ENCODE measurements at regions not wholly inside any gene's neighbourhood (a gene's known extent, or its start where the extent isn't known, plus 50 kb on each side); places are given as distances from the start of the nearest gene placed in this dataset.

DNA sequence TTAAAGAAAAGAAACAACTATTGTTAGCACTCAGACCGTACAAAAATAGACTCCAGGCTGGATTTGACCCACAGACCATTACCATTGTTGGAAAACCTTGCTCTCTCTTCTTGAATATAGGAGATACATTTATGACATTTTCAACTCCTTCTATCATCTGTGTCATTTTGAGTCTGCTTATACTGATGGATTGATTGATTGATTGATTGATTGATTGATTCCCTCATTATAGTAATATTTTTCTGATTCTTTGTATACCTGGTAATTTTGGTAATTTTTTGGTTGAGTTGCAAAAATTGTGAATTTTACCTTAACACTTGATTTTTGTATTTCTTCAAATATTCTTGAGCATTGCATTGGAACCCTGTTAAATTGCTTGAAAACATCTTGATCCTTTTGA is 114.2 kb upstream of the KLHL29 start:
- no peak for TF ChIP-seq FOSL1 (IDR thresholded peaks at IDR 0.05; ENCODE audit: low read depth)
- no peak for TF ChIP-seq YY1 (IDR thresholded peaks at IDR 0.05; ENCODE audit: extremely low read depth, insufficient replicate concordance, low read depth, low read length)
- TF ChIP-seq TCF7L2 (IDR thresholded peaks at IDR 0.05; ENCODE audit: borderline replicate concordance, extremely low read depth, insufficient read depth, insufficient read length): no peak
- TF ChIP-seq CEBPB (IDR thresholded peaks at IDR 0.05; ENCODE audit: low read depth): no peak
- no peak for TF ChIP-seq EZH2 (IDR thresholded peaks at IDR 0.05)
- no peak for TF ChIP-seq EGR1 (IDR thresholded peaks at IDR 0.05; ENCODE audit: low read depth)
- no peak for TF ChIP-seq ELF1 (IDR thresholded peaks at IDR 0.05; ENCODE audit: borderline replicate concordance, low read depth)
- TF ChIP-seq RAD21 (IDR thresholded peaks at IDR 0.05; ENCODE audit: low read depth): no peak
- TF ChIP-seq JUND (IDR thresholded peaks at IDR 0.05): no peak
- no peak for TF ChIP-seq ZFX (IDR thresholded peaks at IDR 0.05)
- no peak for TF ChIP-seq SRF (IDR thresholded peaks at IDR 0.05; ENCODE audit: low read depth)
- no peak for TF ChIP-seq POLR2AphosphoS5 (IDR thresholded peaks at IDR 0.05; ENCODE audit: low read depth, low read length)
- TF ChIP-seq ATF3 (IDR thresholded peaks at IDR 0.05): no peak
- TF ChIP-seq EZH2phosphoT487 (IDR thresholded peaks at IDR 0.05; ENCODE audit: borderline replicate concordance): no peak
- no peak for TF ChIP-seq SP1 (IDR thresholded peaks at IDR 0.05; ENCODE audit: low read depth)
- no peak for TF ChIP-seq REST (IDR thresholded peaks at IDR 0.05; ENCODE audit: low read depth)
- no peak for TF ChIP-seq MAX (IDR thresholded peaks at IDR 0.05)
- TF ChIP-seq, protein P1, sequence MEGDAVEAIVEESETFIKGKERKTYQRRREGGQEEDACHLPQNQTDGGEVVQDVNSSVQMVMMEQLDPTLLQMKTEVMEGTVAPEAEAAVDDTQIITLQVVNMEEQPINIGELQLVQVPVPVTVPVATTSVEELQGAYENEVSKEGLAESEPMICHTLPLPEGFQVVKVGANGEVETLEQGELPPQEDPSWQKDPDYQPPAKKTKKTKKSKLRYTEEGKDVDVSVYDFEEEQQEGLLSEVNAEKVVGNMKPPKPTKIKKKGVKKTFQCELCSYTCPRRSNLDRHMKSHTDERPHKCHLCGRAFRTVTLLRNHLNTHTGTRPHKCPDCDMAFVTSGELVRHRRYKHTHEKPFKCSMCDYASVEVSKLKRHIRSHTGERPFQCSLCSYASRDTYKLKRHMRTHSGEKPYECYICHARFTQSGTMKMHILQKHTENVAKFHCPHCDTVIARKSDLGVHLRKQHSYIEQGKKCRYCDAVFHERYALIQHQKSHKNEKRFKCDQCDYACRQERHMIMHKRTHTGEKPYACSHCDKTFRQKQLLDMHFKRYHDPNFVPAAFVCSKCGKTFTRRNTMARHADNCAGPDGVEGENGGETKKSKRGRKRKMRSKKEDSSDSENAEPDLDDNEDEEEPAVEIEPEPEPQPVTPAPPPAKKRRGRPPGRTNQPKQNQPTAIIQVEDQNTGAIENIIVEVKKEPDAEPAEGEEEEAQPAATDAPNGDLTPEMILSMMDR (IDR thresholded peaks at IDR 0.05 in 2 of 3, conservative IDR thresholded peaks at IDR 0.05 in 1 of 3; ENCODE audit: borderline replicate concordance in 1 of 3, insufficient read depth in 1 of 3, low read depth in 2 of 3, low read length in 2 of 3): no peak
- no peak for TF ChIP-seq CBX3 (IDR thresholded peaks at IDR 0.05; ENCODE audit: low read depth)
- no peak for DNase-seq (ENCODE audit: low read depth, low spot score)
- POLR2A ChIA-PET: no interaction called here

More for the DNA sequence above, 114.2 kb upstream of the KLHL29 start:
- H3K9ac ChIP-seq (ENCODE audit: low read length): no peak overlapping the region
- peaks cover 17% of the 10 kb centered on the region for H3K27me3 ChIP-seq (ENCODE audit: insufficient read depth, low read length)
- no peak overlapping the region for H2AFZ ChIP-seq (ENCODE audit: low read depth, low read length, poor library complexity, severe bottlenecking)
- CTCF ChIA-PET: no interaction called here
- H3K4me3 ChIP-seq (replicated peaks in 1 of 2; ENCODE audit: low read depth in 1 of 2, low read length in 2 of 2): no peak overlapping the region
- no peak overlapping the region for H3K27ac ChIP-seq (ENCODE audit: low read depth, low read length)
- H3K9me3 ChIP-seq (ENCODE audit: control insufficient read depth in 1 of 2, insufficient read depth in 1 of 2, low read depth in 1 of 2, low read length in 2 of 2): no peaks in the 10 kb centered on the region
- H3K79me2 ChIP-seq (ENCODE audit: insufficient read depth, low read length): no peaks in the 10 kb centered on the region
- H4K20me1 ChIP-seq (ENCODE audit: insufficient read depth): no peaks in the 10 kb centered on the region
- ATAC-seq: no peak
- intact Hi-C loops (cut with micrococcal nuclease): no loop called here
- RAD21 ChIA-PET (ENCODE audit: low non-redundant PET in 1 of 2, low total read pairs in 2 of 2, uncharacterized antibody in 2 of 2, unreplicated experiment in 2 of 2): no interaction called here
- H3K9me2 ChIP-seq (ENCODE audit: insufficient read depth): no peaks in the 10 kb centered on the region
- BruUV-seq (replicated peaks): no TSS peak
- H3K4me1 ChIP-seq (ENCODE audit: control insufficient read depth in 1 of 2, insufficient read depth in 2 of 2, low read length in 2 of 2): no peaks in the 10 kb centered on the region
- no peaks in the 10 kb centered on the region for H3K36me3 ChIP-seq (ENCODE audit: control insufficient read depth in 1 of 2, insufficient read depth in 2 of 2, low read length in 2 of 2)
- H3K4me2 ChIP-seq (ENCODE audit: low read length): no peak overlapping the region
